SK-N-SH (cell line): ENCODE measurements at regions not wholly inside any gene's neighbourhood (a gene's known extent, or its start where the extent isn't known, plus 50 kb on each side); places are given as distances from the start of the nearest gene placed in this dataset.

Source experiments
- CTCF ChIA-PET: fragments of 300-600, 350-600 bp; formaldehyde crosslinking; extraction: SDS; loops from one replicate; lab custom pipeline; 2021; lab: Yijun Ruan, JAX
- POLR2A ChIA-PET: fragments of 350-600 bp; sonication (Branson Sonifier 250); formaldehyde crosslinking; extraction: SDS; loops from one replicate; lab custom pipeline; 2020; ENCODE audit warnings: antibody characterized with exemption, inconsistent platforms; lab: Yijun Ruan, JAX
- DNase-seq: peaks from one replicate; pipeline ENCODE4 v3.0.0; 2012
- H2AFZ ChIP-seq: fragments of 200-600 bp; sonication (generic); 2 replicates; pipeline ENCODE4 v1.8.1; 2016; ENCODE audit warnings: antibody characterized with exemption, mild to moderate bottlenecking, low read depth
- H3F3A ChIP-seq: fragments of 200-600 bp; sonication (generic); replicated peaks from 2 replicates; pipeline ENCODE3; 2016; ENCODE audit warnings: antibody characterized with exemption, mild to moderate bottlenecking; ENCODE audit not compliant: insufficient read depth
- H3K27ac ChIP-seq, 2 experiments: fragments of 200-500 bp in 1 of 2; fragments of 200-600 bp in 1 of 2; sonication (Bioruptor generic) in 1 of 2; sonication (generic), shearing (Covaris generic) in 1 of 2; 2 replicates each; pipeline versions ENCODE4 v1.5.1 to v1.6.1; 2014 to 2016; ENCODE audit warnings: low read depth in 2 of 2, inconsistent platforms in 1 of 2, low read length in 1 of 2, mild to moderate bottlenecking in 1 of 2, mixed read lengths in 1 of 2
- H3K27me3 ChIP-seq: fragments of 200-600 bp; sonication (generic), shearing (Covaris generic); 2 replicates; pipeline ENCODE4 v1.6.1; 2016; ENCODE audit warnings: mixed run types; ENCODE audit not compliant: insufficient read depth
- H3K36me3 ChIP-seq, 2 experiments: fragments of 200-500 bp in 1 of 2; fragments of 200-600 bp in 1 of 2; sonication (Bioruptor generic) in 1 of 2; sonication (generic) in 1 of 2; replicated peaks in 1 of 2; 2 replicates each; pipeline versions ENCODE3 to v1.5.1; 2014 to 2016; ENCODE audit warnings: low read length in 1 of 2, mild to moderate bottlenecking in 1 of 2; ENCODE audit not compliant: insufficient read depth in 2 of 2, control insufficient read depth in 1 of 2
- H3K4me1 ChIP-seq, 2 experiments: fragments of 200-500 bp in 1 of 2; fragments of 200-600 bp in 1 of 2; sonication (Bioruptor generic) in 1 of 2; sonication (generic), shearing (Covaris generic) in 1 of 2; 2 replicates each; pipeline versions ENCODE4 v1.5.1 to v1.6.1; 2014 to 2016; ENCODE audit warnings: low read depth in 1 of 2, low read length in 1 of 2, mixed run types in 1 of 2; ENCODE audit not compliant: insufficient read depth in 2 of 2, control insufficient read depth in 1 of 2
- H3K4me2 ChIP-seq: fragments of 200-600 bp; sonication (generic), shearing (Covaris generic); 2 replicates; pipeline ENCODE4 v1.6.1; 2017; ENCODE audit warnings: mixed run types
- H3K4me3 ChIP-seq, 2 experiments: fragments of 200-500 bp in 1 of 2; fragments of 200-600 bp in 1 of 2; sonication (Bioruptor generic) in 1 of 2; sonication (generic), shearing (Covaris generic) in 1 of 2; 2 replicates each; pipeline versions ENCODE4 v1.5.1 to v1.8.1; 2014 to 2016; ENCODE audit warnings: low read depth in 2 of 2, inconsistent platforms in 1 of 2, low read length in 1 of 2, mild to moderate bottlenecking in 1 of 2, mixed read lengths in 1 of 2, moderate library complexity in 1 of 2
- H3K79me2 ChIP-seq: fragments of 200-600 bp; sonication (generic); 2 replicates; pipeline ENCODE4 v1.8.1; 2017; ENCODE audit warnings: mild to moderate bottlenecking; ENCODE audit not compliant: insufficient read depth
- H3K9ac ChIP-seq: fragments of 200-600 bp; sonication (generic); 2 replicates; pipeline ENCODE4 v1.6.1; 2017; ENCODE audit warnings: mixed run types
- H3K9me2 ChIP-seq: fragments of 200-600 bp; sonication (generic); 2 replicates; pipeline ENCODE4 v1.6.1; 2017; ENCODE audit warnings: mixed run types
- H3K9me3 ChIP-seq: fragments of 200-600 bp; sonication (generic); 2 replicates; pipeline ENCODE4 v1.6.1; 2017; ENCODE audit warnings: mixed run types, mild to moderate bottlenecking, moderate library complexity
- H4K20me1 ChIP-seq: fragments of 200-600 bp; sonication (generic); 2 replicates; pipeline ENCODE4 v1.6.1; 2017; ENCODE audit warnings: mild to moderate bottlenecking, mixed run types; ENCODE audit not compliant: insufficient read depth
- EP300 ChIP-seq, 2 experiments: IDR thresholded peaks; 2 replicates each; pipeline versions ENCODE4 v1.4.0 to v1.6.1; 2012; ENCODE audit warnings: borderline replicate concordance in 1 of 2, low read depth in 1 of 2, low read length in 1 of 2
- FOSL2 ChIP-seq: IDR thresholded peaks from 2 replicates; pipeline ENCODE4 v1.4.0; 2012; ENCODE audit warnings: low read depth, mild to moderate bottlenecking, moderate library complexity, borderline replicate concordance
- FOXJ3 ChIP-seq: sonication (generic); formaldehyde crosslinking; IDR thresholded peaks from 2 replicates; pipeline ENCODE4 v1.5.1; 2020; ENCODE audit warnings: mild to moderate bottlenecking, missing genetic modification reagents
- FOXM1 ChIP-seq: IDR thresholded peaks from 2 replicates; pipeline ENCODE4 v1.4.0; 2012; ENCODE audit warnings: low read depth, mild to moderate bottlenecking
- GABPA ChIP-seq: IDR thresholded peaks from 2 replicates; pipeline ENCODE4 v1.4.0; 2012; ENCODE audit warnings: low read depth, mild to moderate bottlenecking
- GATA2 ChIP-seq: sonication (generic); formaldehyde crosslinking; IDR thresholded peaks from 2 replicates; pipeline ENCODE4 v1.5.0; 2020; ENCODE audit warnings: mild to moderate bottlenecking, missing genetic modification reagents
- JUND ChIP-seq: IDR thresholded peaks from 2 replicates; pipeline ENCODE4 v1.4.0; 2012
- MAX ChIP-seq: IDR thresholded peaks from 2 replicates; pipeline ENCODE4 v1.4.0; 2012; ENCODE audit warnings: low read depth
- MEF2A ChIP-seq: IDR thresholded peaks from 2 replicates; pipeline ENCODE4 v1.4.0; 2012; ENCODE audit warnings: low read depth, borderline replicate concordance
- MXI1 ChIP-seq: IDR thresholded peaks from 2 replicates; pipeline ENCODE4 v1.6.1; 2012; ENCODE audit warnings: mild to moderate bottlenecking, low read depth, low read length, improper control_type of control experiment
- NRF1 ChIP-seq: IDR thresholded peaks from 2 replicates; pipeline ENCODE4 v1.6.1; 2012; ENCODE audit warnings: low read depth, mild to moderate bottlenecking, low read length
- POLR2AphosphoS5 ChIP-seq: IDR thresholded peaks from 2 replicates; pipeline ENCODE4 v1.6.1; 2012; ENCODE audit warnings: low read depth, low read length
- RCOR1 ChIP-seq: fragments of 150-350 bp; IDR thresholded peaks from 2 replicates; pipeline ENCODE4 v1.6.1; 2017; ENCODE audit warnings: antibody characterized with exemption, low read length
- REST ChIP-seq: IDR thresholded peaks from 2 replicates; pipeline ENCODE4 v1.6.1; 2012; ENCODE audit warnings: mild to moderate bottlenecking, low read depth, low read length, moderate library complexity
- RFX5 ChIP-seq: IDR thresholded peaks from 2 replicates; pipeline ENCODE4 v1.6.1; 2012; ENCODE audit warnings: mild to moderate bottlenecking, improper control_type of control experiment, low read length
- RXRA ChIP-seq: IDR thresholded peaks from 2 replicates; pipeline ENCODE4 v1.4.0; 2012; ENCODE audit warnings: low read depth, mild to moderate bottlenecking, borderline replicate concordance
- SIN3A ChIP-seq: IDR thresholded peaks from 2 replicates; pipeline ENCODE4 v1.6.1; 2012; ENCODE audit warnings: low read depth, mild to moderate bottlenecking, low read length, moderate library complexity, borderline replicate concordance
- SMC3 ChIP-seq: IDR thresholded peaks from 2 replicates; pipeline ENCODE4 v1.6.1; 2012; ENCODE audit warnings: low read depth, low read length, improper control_type of control experiment
- TAF1 ChIP-seq: IDR thresholded peaks from 2 replicates; pipeline ENCODE4 v1.6.1; 2012; ENCODE audit warnings: low read depth, mild to moderate bottlenecking, low read length, moderate library complexity, borderline replicate concordance
- TEAD4 ChIP-seq: IDR thresholded peaks from 2 replicates; pipeline ENCODE4 v1.4.0; 2012; ENCODE audit warnings: mild to moderate bottlenecking, borderline replicate concordance; ENCODE audit not compliant: insufficient read depth
- USF1 ChIP-seq: IDR thresholded peaks from 2 replicates; pipeline ENCODE4 v1.4.0; 2012; ENCODE audit warnings: low read depth, borderline replicate concordance
- YY1 ChIP-seq: IDR thresholded peaks from 2 replicates; pipeline ENCODE4 v1.4.0; 2012; ENCODE audit warnings: low read depth, mild to moderate bottlenecking
- ZBTB33 ChIP-seq: IDR thresholded peaks from 2 replicates; pipeline ENCODE4 v1.4.0; 2012; ENCODE audit warnings: low read depth, borderline replicate concordance
- TF ChIP-seq, protein P1 (sequence below): fragments of 150-350 bp; IDR thresholded peaks from 2 replicates; pipeline ENCODE4 v1.6.1; 2016; ENCODE audit warnings: mild to moderate bottlenecking, low read depth, low read length

DNA sequence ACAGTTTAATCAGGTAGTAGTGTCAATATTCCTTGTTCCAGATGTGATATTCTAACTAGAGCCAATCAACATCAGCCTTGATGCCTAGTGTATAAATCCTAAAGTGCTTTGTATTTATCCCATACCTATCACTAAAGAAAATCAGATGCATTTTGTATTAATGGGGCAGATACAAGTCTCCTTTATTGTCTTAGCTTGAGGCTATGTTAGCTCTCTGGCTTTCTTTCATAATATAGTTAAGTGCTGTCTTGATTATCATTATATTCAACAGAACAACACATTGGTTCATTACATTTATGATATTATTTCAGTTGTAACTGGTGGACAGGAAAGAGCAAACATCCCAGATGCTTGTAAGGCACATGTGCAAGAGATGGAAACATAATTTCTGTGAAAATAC is 338.8 kb downstream of the PLA2G4A start:
- Histone ChIP-seq H3K4me2 (no peak overlapping the region), H3K27ac (peak overlapping the region in 1 of 2 experiments; percentile 56; a peak in 2 of 4 replicates), H3F3A (no peaks in the 10 kb centered on the region), H3K27me3 (no peaks in the 10 kb centered on the region), H3K9me2 (no peaks in the 10 kb centered on the region), H3K9ac (no peak overlapping the region), H3K36me3 (no peaks in the 10 kb centered on the region), H2AFZ (no peak overlapping the region), H3K79me2 (no peaks in the 10 kb centered on the region), H3K4me1 (peaks cover 0 to 2% of the 10 kb centered on the region in 2 experiments; a peak in 1 of 4 replicates), H3K4me3 (no peak overlapping the region), H4K20me1 (no peaks in the 10 kb centered on the region)
- CTCF ChIA-PET, result interaction anchor here (0.6 kb wide), 1 partner anchor 26 kb away, joined by 3 read pairs; no protein-coding TSS in a partner anchor
- POLR2A ChIA-PET, result no interaction called here
- DNase-seq, result peak; percentile 21
- TF ChIP-seq REST, result no peak
- TF ChIP-seq YY1, result no peak
- TF ChIP-seq, protein P1, sequence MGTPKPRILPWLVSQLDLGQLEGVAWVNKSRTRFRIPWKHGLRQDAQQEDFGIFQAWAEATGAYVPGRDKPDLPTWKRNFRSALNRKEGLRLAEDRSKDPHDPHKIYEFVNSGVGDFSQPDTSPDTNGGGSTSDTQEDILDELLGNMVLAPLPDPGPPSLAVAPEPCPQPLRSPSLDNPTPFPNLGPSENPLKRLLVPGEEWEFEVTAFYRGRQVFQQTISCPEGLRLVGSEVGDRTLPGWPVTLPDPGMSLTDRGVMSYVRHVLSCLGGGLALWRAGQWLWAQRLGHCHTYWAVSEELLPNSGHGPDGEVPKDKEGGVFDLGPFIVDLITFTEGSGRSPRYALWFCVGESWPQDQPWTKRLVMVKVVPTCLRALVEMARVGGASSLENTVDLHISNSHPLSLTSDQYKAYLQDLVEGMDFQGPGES, result no peak
- peak in 1 of 2 experiments; percentile 85; a peak in 2 of 4 replicates for TF ChIP-seq EP300 (IDR thresholded peaks at IDR 0.05; ENCODE audit: borderline replicate concordance in 1 of 2, low read depth in 1 of 2, low read length in 1 of 2)
- no peak for TF ChIP-seq FOSL2
- TF ChIP-seq GATA2 (CRISPR knock-in tag), result peak; percentile 76
- TF ChIP-seq SIN3A, result no peak
- no peak for TF ChIP-seq POLR2AphosphoS5
- no peak for TF ChIP-seq FOXM1
- no peak for TF ChIP-seq GABPA
- peak; percentile 70; the same call in 1 of the 2 replicates for TF ChIP-seq RCOR1
- no peak for TF ChIP-seq USF1
- peak; percentile 25; the same call in 1 of the 2 replicates for TF ChIP-seq NRF1
- no peak for TF ChIP-seq TEAD4
- TF ChIP-seq SMC3, result no peak
- TF ChIP-seq RFX5, result 0 out of 2 replicates have a peak, but pooled peaks have one; percentile 10
- TF ChIP-seq FOXJ3 (CRISPR knock-in tag), result peak; percentile 69; the same call in 1 of the 2 replicates
- TF ChIP-seq RXRA, result no peak
- no peak for TF ChIP-seq ZBTB33
- no peak for TF ChIP-seq JUND
- TF ChIP-seq MAX, result no peak
- no peak for TF ChIP-seq MEF2A
- no peak for TF ChIP-seq TAF1
- TF ChIP-seq MXI1, result peak; percentile 36; the same call in 1 of the 2 replicates
- TF ChIP-seq, all 33 proteins: peak for 7
- H3K9me3 ChIP-seq, result no peaks in the 10 kb centered on the region
